OCI-LY3 (cell line): ENCODE measurements at regions not wholly inside any gene's neighbourhood (a gene's known extent, or its start where the extent isn't known, plus 50 kb on each side); places are given as distances from the start of the nearest gene placed in this dataset.
A peak's percentile ranks its signal among the peaks of the same experiment; 100 is the strongest.

Experiments used
- H2AFZ ChIP-seq: fragments of 200-600, 300-600 bp; shearing (Covaris generic); 2 replicates; pipeline ENCODE4 v1.6.0; 2014; ENCODE audit warnings: antibody characterized with exemption, low read depth, low read length
- H3K27ac ChIP-seq: fragments of 200-600, 300-600 bp; sonication (generic); 2 replicates; pipeline ENCODE4 v1.5.1; 2014; ENCODE audit warnings: mild to moderate bottlenecking, low read length, moderate library complexity, mixed read lengths
- H3K27me3 ChIP-seq: fragments of 200-600, 300-600 bp; sonication (generic); 2 replicates; pipeline ENCODE4 v1.6.1; 2014; ENCODE audit warnings: low read depth, low read length, mixed read lengths
- H3K36me3 ChIP-seq: fragments of 200-600, 300-600 bp; sonication (generic); replicated peaks from 2 replicates; pipeline ENCODE3; 2014; ENCODE audit warnings: low read depth, low read length, mixed read lengths
- H3K4me1 ChIP-seq: fragments of 300-600, 200-600 bp; sonication (generic); 2 replicates; pipeline ENCODE4 v1.6.1; 2014; ENCODE audit warnings: low read length, mixed read lengths
- H3K4me2 ChIP-seq: fragments of 200-600, 300-600 bp; sonication (generic); 2 replicates; pipeline ENCODE4 v1.6.1; 2014; ENCODE audit warnings: low read length, mixed read lengths
- H3K4me3 ChIP-seq: fragments of 300-600, 200-600 bp; sonication (generic); 2 replicates; pipeline ENCODE4 v1.5.1; 2014; ENCODE audit warnings: antibody characterized with exemption, mild to moderate bottlenecking, low read length, moderate library complexity
- H3K79me2 ChIP-seq: fragments of 300-600, 200-600 bp; shearing (Covaris generic); 2 replicates; pipeline ENCODE4 v1.6.1; 2014; ENCODE audit warnings: mild to moderate bottlenecking, low read length, mixed read lengths
- H3K9ac ChIP-seq: fragments of 300-600, 200-600 bp; shearing (Covaris generic); 2 replicates; pipeline ENCODE4 v1.6.0; 2014; ENCODE audit warnings: mild to moderate bottlenecking, low read length, moderate library complexity
- H3K9me3 ChIP-seq: fragments of 200-600, 300-600 bp; shearing (Covaris generic); 2 replicates; pipeline ENCODE4 v1.6.1; 2014; ENCODE audit warnings: low read length, mixed read lengths; ENCODE audit not compliant: insufficient read depth
- H4K20me1 ChIP-seq: fragments of 200-600, 300-600 bp; sonication (generic); 2 replicates; pipeline ENCODE4 v1.6.1; 2016; ENCODE audit warnings: low read length, mixed read lengths; ENCODE audit not compliant: insufficient read depth
- EZH2phosphoT487 ChIP-seq: fragments of 200-600 bp; shearing (Covaris generic); IDR thresholded peaks from 2 replicates; pipeline ENCODE4 v1.6.1; 2018; ENCODE audit warnings: antibody characterized with exemption, mixed run types, low read depth
- TF ChIP-seq, protein P1 (sequence below): fragments of 200-600, 300-600 bp; sonication (generic); IDR thresholded peaks from 2 replicates; pipeline ENCODE4 v1.5.1; 2014; ENCODE audit warnings: antibody characterized with exemption, low read length, low read depth

DNA sequence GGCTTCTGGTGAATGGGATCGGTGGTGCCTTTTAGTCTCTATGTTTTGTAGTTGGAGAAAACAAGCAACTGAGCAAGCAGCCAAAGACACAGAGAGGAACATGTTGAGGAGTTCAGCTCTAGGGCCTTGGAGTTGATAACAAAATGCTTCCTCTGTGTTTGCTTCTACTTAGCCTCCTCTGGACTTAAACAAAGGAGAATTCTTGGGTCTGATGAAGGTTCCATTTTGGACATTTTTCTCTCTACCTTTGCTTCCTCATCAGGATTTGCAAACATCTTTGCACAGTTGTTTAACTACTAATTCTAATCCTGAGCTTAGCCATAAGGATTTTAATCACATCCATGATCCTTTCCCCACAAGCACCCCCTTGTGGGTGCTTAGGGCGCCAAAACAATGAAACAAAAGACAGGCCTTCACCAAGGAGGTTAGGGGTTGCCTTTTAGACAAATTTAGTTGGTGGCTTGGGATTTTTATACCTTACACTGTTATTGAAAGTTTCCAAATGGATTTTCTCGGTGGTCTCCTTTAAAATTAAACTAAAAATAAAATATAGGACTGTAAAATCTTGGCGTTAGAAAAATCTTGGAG is 148.5 kb upstream of the SATB2 start:
- H3K27me3 ChIP-seq = 0 out of 2 replicates have a peak, but pooled peaks cover 3% of the 10 kb centered on the region
- H2AFZ ChIP-seq = no peak overlapping the region
- no peaks in the 10 kb centered on the region for H3K9me3 ChIP-seq
- no peaks in the 10 kb centered on the region for H3K36me3 ChIP-seq
- H3K27ac ChIP-seq = no peak overlapping the region
- no peaks in the 10 kb centered on the region for H3K4me1 ChIP-seq
- H3K4me2 ChIP-seq = no peak overlapping the region
- no peaks in the 10 kb centered on the region for H3K79me2 ChIP-seq
- H3K9ac ChIP-seq = no peak overlapping the region
- no peak overlapping the region for H3K4me3 ChIP-seq
- no peak for TF ChIP-seq EZH2phosphoT487
- TF ChIP-seq, protein P1, sequence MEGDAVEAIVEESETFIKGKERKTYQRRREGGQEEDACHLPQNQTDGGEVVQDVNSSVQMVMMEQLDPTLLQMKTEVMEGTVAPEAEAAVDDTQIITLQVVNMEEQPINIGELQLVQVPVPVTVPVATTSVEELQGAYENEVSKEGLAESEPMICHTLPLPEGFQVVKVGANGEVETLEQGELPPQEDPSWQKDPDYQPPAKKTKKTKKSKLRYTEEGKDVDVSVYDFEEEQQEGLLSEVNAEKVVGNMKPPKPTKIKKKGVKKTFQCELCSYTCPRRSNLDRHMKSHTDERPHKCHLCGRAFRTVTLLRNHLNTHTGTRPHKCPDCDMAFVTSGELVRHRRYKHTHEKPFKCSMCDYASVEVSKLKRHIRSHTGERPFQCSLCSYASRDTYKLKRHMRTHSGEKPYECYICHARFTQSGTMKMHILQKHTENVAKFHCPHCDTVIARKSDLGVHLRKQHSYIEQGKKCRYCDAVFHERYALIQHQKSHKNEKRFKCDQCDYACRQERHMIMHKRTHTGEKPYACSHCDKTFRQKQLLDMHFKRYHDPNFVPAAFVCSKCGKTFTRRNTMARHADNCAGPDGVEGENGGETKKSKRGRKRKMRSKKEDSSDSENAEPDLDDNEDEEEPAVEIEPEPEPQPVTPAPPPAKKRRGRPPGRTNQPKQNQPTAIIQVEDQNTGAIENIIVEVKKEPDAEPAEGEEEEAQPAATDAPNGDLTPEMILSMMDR = peak; percentile 8; the same call in 1 of the 2 replicates
- no peaks in the 10 kb centered on the region for H4K20me1 ChIP-seq

DNA sequence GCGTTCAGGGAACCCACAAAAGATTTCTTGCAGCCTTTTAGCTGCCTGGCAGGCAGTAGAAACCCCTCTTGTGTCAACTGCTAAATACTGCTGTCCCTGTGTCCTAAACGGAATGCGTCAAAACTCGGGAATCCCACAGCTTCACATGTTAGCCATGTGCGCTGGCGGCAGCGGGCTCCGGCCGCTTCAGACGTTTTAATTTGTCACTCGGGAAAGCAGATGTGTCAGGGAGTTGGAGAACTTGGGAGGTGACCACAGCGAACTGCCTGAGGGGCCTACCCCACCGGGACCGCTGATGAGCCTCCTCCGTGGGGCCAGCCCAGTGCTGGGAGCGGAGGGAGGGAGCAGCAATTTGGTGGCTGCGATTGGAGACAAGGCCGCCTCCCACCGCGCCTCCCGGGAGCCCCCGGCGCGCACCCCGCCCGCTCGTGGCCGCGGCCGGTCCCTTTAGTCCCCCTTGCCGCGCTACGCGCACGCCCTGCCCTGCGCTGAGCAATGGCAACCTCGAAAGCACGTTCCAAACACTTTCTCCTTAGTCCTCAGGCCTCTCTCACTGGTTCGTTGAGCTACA is 146.1 kb upstream of the SATB2 start:
- Histone ChIP-seq H3K36me3 (no peaks in the 10 kb centered on the region), H3K4me1 (peaks cover 10% of the 10 kb centered on the region), H3K4me2 (no peak overlapping the region), H3K9ac (no peak overlapping the region), H3K4me3 (no peak overlapping the region), H4K20me1 (no peaks in the 10 kb centered on the region), H3K27me3 (peaks cover 11% of the 10 kb centered on the region), H3K79me2 (no peaks in the 10 kb centered on the region), H3K27ac (no peak overlapping the region), H3K9me3 (no peaks in the 10 kb centered on the region), H2AFZ (no peak overlapping the region)
- TF ChIP-seq EZH2phosphoT487 = no peak
- TF ChIP-seq, protein P1 = no peak

DNA sequence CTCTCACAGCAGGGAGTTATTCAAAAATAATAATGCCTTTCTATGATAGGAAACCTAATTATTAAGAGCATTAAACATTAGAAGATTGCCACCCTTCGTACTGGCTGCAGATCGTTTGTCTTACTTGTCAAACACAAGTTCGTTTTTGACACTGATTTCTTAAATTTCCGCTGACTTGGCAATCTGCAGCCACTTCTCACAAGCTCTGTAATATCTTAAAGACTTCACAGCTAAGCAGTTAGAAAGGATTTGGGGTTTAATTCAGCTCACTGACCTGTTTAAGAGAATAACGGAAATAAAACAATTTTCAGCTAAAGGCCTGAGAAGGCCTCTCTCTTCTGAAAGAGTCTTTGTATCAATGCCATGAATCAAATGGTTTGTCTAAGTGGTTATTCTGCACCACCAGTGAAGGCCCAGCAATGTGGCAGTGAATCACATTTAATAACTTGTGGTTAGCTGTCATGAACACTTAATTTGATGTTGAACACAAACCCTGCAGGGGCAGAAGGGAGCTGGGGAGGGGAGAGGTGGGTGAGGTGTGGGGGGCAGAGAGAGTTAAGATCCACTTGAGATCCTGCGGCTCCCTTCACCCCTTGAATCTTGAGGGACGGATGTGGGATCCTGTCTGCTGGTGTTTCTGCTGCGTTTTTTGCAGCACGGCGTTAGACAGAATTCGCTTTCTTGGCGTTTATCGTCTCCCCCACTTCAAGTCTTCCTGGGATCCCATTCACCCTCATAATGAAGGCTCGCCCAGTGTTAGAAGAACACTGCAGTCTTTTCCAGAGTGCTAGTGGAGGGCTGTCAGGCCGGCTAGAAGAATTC is 145.4 kb upstream of the SATB2 start:
- Histone ChIP-seq H3K9me3 (no peaks in the 10 kb centered on the region), H3K36me3 (no peaks in the 10 kb centered on the region), H3K9ac (no peak overlapping the region), H4K20me1 (no peaks in the 10 kb centered on the region), H3K27ac (no peak overlapping the region), H3K4me1 (peaks cover 16% of the 10 kb centered on the region), H3K27me3 (peaks cover 14% of the 10 kb centered on the region), H3K4me2 (no peak overlapping the region), H3K4me3 (no peak overlapping the region), H2AFZ (no peak overlapping the region), H3K79me2 (no peaks in the 10 kb centered on the region)
- TF ChIP-seq EZH2phosphoT487 = no peak
- TF ChIP-seq, protein P1 = no peak

DNA sequence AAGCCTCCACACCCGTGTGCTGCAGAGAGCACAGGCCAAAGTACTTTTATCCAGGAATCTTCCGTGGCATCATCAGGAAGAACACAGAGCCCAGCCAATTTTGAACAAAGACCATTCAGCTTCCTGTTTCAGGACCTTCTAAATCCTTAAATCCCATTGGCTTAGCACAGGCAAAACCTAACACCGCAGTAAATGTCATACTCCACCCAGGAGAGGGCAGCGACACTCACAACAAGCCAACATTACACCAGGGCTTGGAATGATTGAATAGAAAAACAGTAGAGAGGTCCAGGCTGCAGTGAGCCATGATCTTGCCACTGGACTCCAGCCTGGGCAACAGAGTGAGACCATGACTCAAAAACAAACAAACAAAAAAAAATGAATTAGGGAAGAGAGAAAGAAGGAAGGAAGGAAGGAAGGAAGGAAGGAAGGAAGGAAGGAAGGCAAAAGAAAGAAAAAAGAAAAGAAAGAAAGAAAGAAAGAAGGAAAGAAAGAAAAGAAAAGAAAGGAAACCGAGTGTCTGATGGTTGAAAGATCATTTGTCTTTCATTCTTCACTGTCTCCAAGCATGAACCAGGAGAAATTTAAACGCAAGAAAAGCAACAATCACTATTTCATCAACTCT is 144.6 kb upstream of the SATB2 start:
- H3K9ac ChIP-seq = no peak overlapping the region
- H3K79me2 ChIP-seq = no peaks in the 10 kb centered on the region
- H2AFZ ChIP-seq = no peak overlapping the region
- no peaks in the 10 kb centered on the region for H3K9me3 ChIP-seq
- H3K27me3 ChIP-seq = peaks cover 14% of the 10 kb centered on the region
- H3K4me2 ChIP-seq = no peak overlapping the region
- H3K36me3 ChIP-seq = no peaks in the 10 kb centered on the region
- no peak overlapping the region for H3K4me3 ChIP-seq
- no peak overlapping the region for H3K27ac ChIP-seq
- TF ChIP-seq EZH2phosphoT487 = no peak
- TF ChIP-seq, protein P1 = peak; percentile 39
- no peaks in the 10 kb centered on the region for H4K20me1 ChIP-seq
- H3K4me1 ChIP-seq = peaks cover 16% of the 10 kb centered on the region
